GM18517 (cell line): ENCODE measurements at regions not wholly inside any gene's neighbourhood (a gene's known extent, or its start where the extent isn't known, plus 50 kb on each side); places are given as distances from the start of the nearest gene placed in this dataset.
"Not testable (repeated sequence)": the region's sequence is repeated elsewhere in the genome, so short reads cannot be mapped to it uniquely, and the experiment has no call there.

Experiments used
- ATAC-seq: cut with Tn5 transposase; IDR thresholded peaks from one replicate; pipeline ENCODE4 v1.9.1; 2021; ENCODE audit warnings: mild to moderate bottlenecking, moderate library complexity; ENCODE audit not compliant: unreplicated experiment

GRCh38 chr2:142718576-142719155, 158.8 kb upstream of the KYNU start:
- no peak for ATAC-seq

- no peak for ATAC-seq
Observed at GRCh38 chr2:142716463-142717242, 160.8 kb upstream of the KYNU start.

GRCh38 chr2:142714600-142714999, 162.9 kb upstream of the KYNU start:
- ATAC-seq: peak; percentile 72

GRCh38 chr2:142710336-142710735, 167.1 kb upstream of the KYNU start:
- no peak for ATAC-seq

GRCh38 chr2:142707318-142707717, 170.1 kb upstream of the KYNU start:
- no peak for ATAC-seq

GRCh38 chr2:142702397-142702796, 175.1 kb upstream of the KYNU start:
- not testable (repeated sequence) for ATAC-seq

GRCh38 chr2:142695350-142696257, 181.9 kb upstream of the KYNU start:
- not testable (repeated sequence) for ATAC-seq

GRCh38 chr2:142694282-142694681, 183.2 kb upstream of the KYNU start:
- no peak for ATAC-seq

GRCh38 chr2:142693171-142693950, 184.1 kb upstream of the KYNU start:
- ATAC-seq: no peak

GRCh38 chr2:142688856-142689605, 188.4 kb upstream of the KYNU start:
- no peak for ATAC-seq

GRCh38 chr2:142687509-142687908, 190.0 kb upstream of the KYNU start:
- ATAC-seq: no peak

GRCh38 chr2:142687075-142687474, 190.4 kb upstream of the KYNU start:
- no peak for ATAC-seq

- no peak for ATAC-seq
Observed at GRCh38 chr2:142684667-142685066, 192.8 kb upstream of the KYNU start.

- no peak for ATAC-seq
Observed at GRCh38 chr2:142682528-142682927, 194.9 kb upstream of the KYNU start.

- ATAC-seq: no peak
Observed at GRCh38 chr2:142681952-142682351, 195.5 kb upstream of the KYNU start.

- no peak for ATAC-seq
Observed at GRCh38 chr2:142678164-142678563, 199.3 kb upstream of the KYNU start.

- no peak for ATAC-seq
Observed at GRCh38 chr2:142675398-142675797, 202.1 kb upstream of the KYNU start.

GRCh38 chr2:142673836-142674235, 203.6 kb upstream of the KYNU start:
- ATAC-seq: no peak

- ATAC-seq: no peak
Observed at GRCh38 chr2:142672698-142673097, 204.8 kb upstream of the KYNU start.

GRCh38 chr2:142670362-142670761, 207.1 kb upstream of the KYNU start:
- ATAC-seq: no peak
